GM19395 (cell line): ENCODE measurements at regions not wholly inside any gene's neighbourhood (a gene's known extent, or its start where the extent isn't known, plus 50 kb on each side); places are given as distances from the start of the nearest gene placed in this dataset.

Source experiments
- ATAC-seq: cut with Tn5 transposase; IDR thresholded peaks from one replicate; pipeline ENCODE4 v1.9.1; 2021; ENCODE audit warnings: mild to moderate bottlenecking, moderate library complexity; ENCODE audit not compliant: unreplicated experiment

GRCh38 chr16:51085271-51085670 lies 65.8 kb downstream of the SALL1 start:
- no peak for ATAC-seq

GRCh38 chr16:51084074-51084928 lies 66.8 kb downstream of the SALL1 start:
- ATAC-seq: no peak

GRCh38 chr16:51072591-51072990 lies 78.5 kb downstream of the SALL1 start:
- ATAC-seq: no peak

GRCh38 chr16:51071326-51071725 lies 79.7 kb downstream of the SALL1 start:
- no peak for ATAC-seq

GRCh38 chr16:51067352-51067751 lies 83.7 kb downstream of the SALL1 start:
- ATAC-seq: no peak

- ATAC-seq: no peak
These were observed 89.0 kb downstream of the SALL1 start for GRCh38 chr16:51062039-51062438.

- no peak for ATAC-seq
These were observed 89.7 kb downstream of the SALL1 start for GRCh38 chr16:51061328-51061727.

DNA sequence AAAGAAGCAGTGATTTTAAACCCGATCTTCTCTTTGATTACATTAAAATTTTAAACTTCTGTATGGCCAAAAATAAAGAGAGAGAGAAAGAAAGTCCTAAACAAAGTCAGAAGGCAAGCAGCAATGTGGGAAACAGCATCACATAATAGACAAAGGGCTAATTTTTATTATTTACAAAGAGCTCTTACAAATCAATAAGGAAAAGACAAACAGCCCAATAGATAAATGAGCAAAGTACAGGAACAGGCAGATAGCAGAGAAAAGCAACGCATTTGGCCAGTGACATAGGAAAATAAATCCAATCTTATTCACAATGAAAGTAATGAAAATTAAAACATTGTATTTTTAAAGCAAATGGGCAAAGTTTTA lies 93.1 kb downstream of the SALL1 start:
- ATAC-seq: no peak

DNA sequence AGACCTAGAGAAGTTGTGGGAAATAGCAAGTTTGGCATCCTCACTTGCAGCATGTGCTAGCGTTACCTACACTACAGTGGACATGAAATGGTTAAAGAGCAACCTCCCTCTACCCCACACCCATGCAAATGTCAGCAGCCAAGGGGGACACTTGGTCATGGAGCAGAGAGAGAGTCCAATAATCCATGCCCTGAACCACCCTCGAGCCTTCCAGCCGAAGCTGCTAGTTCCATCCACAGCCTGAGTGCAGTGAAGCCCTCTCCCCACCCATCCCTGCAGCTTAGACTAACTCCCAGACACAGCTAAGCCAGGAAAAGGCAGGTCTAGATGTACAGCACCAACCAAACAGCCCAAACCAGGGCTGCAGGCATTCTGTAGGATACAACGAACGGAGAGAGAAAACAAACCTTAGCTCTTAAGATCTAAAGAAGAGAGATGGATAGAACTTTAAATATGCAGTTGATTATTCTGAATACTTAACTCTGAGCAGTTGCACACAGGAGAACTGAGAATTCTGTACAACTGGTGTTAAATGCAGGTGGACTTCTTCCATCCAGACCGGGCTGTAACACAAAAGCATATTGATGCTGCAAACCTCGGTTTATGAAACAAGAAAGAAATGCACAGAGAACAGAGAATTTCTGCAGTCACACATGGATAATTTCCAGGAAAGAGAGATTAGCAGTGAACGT lies 93.8 kb downstream of the SALL1 start:
- no peak for ATAC-seq

DNA sequence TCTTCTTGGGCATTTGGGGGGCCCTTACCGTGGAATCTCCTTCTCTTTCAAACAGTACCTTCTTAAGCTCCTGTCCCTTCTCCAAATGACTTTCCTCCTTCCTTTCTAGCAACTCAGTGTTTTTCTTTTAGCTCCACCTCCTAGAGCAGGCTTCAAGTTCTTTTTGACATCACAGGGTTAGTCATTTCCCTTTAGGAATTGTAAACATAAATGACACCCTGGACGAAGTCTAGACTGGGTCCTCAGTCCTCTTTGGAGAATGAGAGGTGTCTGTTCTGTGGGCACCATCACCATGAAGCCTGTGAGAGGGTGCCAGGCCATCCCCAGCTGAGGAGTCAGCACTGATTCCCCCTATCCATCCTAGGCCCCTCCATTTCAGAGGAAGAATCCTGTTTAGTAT lies 94.7 kb downstream of the SALL1 start:
- ATAC-seq: no peak

- no peak for ATAC-seq
These were observed 95.6 kb downstream of the SALL1 start for GRCh38 chr16:51055434-51055833.

GRCh38 chr16:51053775-51054174 lies 97.3 kb downstream of the SALL1 start:
- ATAC-seq: no peak

DNA sequence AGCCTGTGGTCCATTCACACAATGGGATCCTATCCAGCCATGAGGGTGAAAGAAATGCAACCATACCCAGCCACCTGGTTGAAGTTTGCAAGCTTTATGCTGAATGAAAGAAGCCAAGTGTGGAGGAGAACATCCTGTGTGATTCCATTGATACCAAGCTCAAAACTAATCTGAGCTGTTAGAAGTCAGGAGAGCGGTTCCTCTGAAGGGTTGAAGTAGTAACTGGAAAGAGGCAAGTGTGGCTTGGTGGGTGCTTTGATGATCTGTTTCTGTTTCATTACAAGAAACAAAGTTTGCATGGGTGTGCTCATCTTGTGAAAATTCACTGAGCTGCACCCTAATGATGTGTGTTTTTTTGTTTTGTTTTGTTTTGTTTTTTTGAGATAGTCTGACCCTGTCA lies 99.4 kb downstream of the SALL1 start:
- no peak for ATAC-seq

DNA sequence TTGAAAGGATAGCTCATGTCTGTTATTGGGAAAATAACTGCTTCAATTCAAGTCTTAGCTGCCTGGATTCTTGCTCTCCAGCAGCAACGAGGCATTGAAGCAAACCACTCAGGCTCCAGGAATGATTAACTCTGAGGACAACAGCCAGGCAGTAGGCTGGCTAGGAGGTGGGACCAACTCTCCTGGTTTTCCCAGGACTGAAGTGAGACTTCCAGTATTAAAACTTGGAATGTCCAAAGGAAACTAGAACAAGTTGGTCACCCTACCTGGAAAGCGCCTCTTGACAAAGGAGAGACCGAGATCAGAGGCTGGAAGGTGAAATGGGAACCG lies 100.7 kb downstream of the SALL1 start:
- ATAC-seq: no peak

GRCh38 chr16:51049678-51050376 lies 101.2 kb downstream of the SALL1 start:
- no peak for ATAC-seq

- ATAC-seq: no peak
These were observed 101.8 kb downstream of the SALL1 start for GRCh38 chr16:51049276-51049675.

DNA sequence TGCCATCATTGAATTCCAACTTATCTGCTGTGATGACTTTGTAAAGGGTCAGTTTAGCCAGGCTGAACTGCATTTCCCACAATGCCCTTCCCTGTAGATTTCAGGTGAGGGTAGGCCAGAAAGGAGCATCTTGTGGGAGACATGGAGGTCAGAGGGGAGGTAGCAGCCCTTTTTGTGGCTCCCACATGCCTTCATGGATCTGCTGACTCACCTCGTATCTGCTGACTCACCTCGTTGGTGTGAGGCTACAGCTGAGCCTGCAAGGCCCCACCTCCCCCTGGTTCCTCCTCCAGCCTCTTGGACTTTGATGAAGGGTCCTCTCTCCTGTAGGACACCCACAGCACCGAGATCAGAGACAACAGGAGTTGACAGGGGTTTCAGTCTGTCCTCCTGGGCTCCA lies 102.5 kb downstream of the SALL1 start:
- no peak for ATAC-seq

GRCh38 chr16:51045794-51046193 lies 105.3 kb downstream of the SALL1 start:
- no peak for ATAC-seq

- no peak for ATAC-seq
These were observed 105.9 kb downstream of the SALL1 start for GRCh38 chr16:51045186-51045585.

DNA sequence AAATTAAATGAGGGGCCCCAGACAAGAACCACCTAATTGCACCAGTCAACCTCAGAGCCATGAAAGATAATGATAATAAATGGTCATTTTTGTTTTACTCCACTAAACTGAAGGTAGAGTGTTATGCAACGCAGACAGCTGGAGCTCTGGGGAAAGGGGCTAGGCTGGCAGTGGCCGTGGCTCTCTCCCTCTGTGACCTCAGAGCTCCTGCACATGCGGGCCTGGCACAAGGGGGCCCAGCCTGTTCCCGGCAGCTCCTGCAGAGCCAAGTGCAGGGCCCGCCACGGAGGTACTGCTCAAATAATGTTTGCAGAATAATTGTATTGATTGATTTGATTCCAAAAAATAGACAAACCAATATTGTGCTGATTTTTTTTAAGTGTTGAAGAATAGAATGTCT lies 109.5 kb downstream of the SALL1 start:
- ATAC-seq: no peak

DNA sequence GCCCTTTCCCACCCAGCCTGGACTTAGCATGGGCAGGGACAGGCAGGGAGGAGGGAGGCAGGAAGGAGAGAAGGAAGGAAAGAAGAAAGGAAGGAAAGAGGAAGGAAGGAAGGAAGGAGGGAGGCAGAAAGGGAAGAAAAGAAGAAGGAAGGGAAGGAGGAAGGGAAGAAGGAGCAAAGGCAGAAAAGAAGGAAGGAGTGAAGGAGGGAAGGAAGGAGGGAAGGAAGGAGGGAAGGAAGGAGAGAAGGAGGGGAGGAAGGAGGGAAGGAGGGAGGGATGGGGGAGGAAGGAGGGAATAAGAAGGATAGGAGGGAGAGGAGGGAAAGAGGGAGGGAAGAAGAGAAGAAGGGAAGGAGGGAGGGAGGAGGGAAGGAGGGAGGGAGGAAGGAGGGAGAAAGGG lies 110.4 kb downstream of the SALL1 start:
- no peak for ATAC-seq
